Stimulated activated CD4-positive, alpha-beta T cell treated with anti-CD3 and anti-CD28 coated beads, Interleukin-15, amount 100 ng/mL, for 48 hours (primary cell): ENCODE measurements at regions not wholly inside any gene's neighbourhood (a gene's known extent, or its start where the extent isn't known, plus 50 kb on each side); places are given as distances from the start of the nearest gene placed in this dataset.

Experiments
- DNase-seq, 2 donors: peaks; one replicate each; pipeline ENCODE4 v3.0.0-alpha.2; 2020; ENCODE audit warnings: low read depth in 2 of 2

DNA sequence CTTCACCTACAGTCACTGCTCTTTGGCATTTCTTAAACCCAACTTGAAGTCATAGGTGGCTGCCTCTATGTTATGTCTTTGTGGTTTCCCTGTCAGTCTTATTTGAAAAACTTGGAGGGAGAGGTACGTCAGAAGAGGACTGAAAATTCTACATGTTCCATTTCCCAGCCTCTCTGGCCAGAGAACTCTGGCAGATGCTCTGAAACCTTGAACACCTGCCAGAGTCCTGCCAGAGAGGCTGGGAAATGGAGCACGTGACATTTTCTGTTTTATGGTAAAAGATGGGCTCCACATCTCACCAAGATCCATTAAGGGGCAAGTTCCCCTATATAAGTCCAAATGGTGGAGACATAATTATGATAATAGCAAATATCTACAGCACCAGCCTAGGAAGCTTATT, 99.5 kb downstream of the MAFB start:
- no peak for DNase-seq

DNA sequence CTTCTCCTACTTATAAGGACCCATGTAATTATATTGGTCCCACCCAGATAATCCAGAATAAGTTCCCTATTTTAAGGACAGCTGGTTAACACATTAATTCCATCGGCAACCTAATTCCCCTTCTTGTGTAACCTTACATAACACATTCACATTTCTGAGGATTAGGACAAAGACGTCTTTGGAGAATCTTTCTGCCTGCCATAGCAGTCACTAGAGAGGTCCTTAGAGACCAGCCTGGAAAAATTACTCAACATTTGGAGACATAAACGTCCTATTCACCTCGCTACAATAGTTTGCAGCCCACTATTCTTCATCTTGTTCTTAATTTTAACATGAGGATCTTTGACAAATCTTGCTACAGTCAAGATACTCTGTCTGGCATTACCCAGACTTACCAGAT, 100.1 kb downstream of the MAFB start:
- DNase-seq: no peak

DNA sequence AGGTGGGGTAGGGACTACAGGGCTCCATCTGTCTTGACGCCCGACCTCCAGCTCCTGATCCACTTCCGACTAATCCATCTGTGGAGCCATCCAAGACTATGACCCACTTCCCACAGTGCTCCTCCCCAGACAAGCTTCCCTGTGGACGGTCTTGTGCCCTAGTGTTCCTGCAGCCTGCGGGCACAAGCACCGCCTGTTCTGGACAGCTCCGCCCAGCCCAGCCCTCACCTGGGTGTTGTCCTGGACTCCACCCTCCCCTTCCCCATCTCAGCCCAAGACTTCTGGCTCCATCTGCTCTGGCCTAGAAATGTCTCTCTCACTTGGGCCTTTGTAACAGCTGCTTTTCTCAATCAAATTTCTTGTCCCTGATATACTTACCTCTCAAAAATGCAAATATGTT, 102.0 kb downstream of the MAFB start:
- DNase-seq: no peak

DNA sequence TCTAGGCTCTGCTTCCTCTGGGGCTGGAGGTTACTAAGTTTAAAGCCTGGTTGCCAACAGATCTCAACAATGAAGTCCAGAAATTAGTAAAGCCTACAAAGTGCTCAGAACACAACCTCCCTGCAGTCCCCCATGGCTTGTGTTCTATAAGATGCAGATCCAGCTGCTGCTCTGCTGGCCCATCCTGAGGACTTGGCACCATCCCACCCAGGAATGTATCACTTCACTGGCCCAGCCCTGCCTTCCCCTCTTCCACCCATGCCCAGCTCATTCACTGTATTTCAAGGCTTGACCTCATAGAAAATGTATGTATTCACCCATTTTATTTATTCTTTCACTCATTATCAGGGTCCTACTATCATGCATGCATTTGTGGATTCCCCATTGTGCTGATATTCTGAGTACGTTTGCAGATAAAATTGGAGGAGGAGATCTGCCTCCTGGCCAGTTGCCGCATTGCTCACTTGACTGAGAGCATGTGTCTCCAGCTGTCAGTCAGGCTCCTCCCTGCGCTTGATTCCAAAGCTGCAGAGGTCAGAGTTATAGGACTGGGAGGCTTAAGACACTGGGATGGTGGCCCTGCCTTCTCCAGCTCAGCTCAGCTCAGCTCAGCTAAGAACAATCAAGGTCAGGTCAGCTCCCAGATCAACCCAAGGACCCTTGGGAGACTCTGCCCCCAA, 104.8 kb downstream of the MAFB start:
- no peak for DNase-seq

DNA sequence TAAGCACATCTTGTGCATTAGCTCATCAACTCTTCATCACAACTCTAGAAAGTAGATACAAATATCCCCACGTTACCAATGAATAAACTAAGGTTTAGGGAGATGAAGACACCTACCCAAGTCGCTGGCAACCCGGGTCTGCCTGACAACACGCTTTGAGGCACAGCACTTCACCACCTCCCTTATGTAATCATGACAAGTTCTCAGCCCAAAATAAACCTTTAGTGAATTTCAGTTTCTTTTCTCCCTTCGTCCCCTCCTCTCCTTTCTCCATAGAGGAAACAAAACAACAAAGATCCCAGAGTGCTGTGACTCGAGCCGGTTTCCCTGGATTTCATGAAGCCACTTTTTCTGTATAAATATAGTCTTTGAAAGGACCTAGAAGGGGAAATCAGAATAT, 105.4 kb downstream of the MAFB start:
- no peak for DNase-seq

DNA sequence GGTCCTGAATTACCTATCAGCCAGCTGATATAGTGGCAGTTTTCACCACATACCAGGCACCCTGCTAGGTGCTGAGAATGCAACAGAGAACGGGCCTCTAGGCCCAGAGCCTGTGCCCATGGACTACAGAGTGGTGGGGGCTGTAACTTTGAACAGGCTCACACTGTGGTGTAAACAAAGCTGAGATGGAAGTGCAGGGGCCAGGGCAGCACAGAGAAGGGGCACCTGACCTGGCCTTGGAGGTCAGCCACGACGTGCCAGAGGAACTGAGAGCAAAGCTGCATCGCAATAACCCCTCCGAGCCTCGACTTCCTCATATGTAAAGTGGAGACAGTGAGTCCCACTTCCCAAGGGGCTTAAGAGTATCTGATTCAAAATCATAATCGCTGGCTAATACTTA, 105.8 kb downstream of the MAFB start:
- no peak for DNase-seq

DNA sequence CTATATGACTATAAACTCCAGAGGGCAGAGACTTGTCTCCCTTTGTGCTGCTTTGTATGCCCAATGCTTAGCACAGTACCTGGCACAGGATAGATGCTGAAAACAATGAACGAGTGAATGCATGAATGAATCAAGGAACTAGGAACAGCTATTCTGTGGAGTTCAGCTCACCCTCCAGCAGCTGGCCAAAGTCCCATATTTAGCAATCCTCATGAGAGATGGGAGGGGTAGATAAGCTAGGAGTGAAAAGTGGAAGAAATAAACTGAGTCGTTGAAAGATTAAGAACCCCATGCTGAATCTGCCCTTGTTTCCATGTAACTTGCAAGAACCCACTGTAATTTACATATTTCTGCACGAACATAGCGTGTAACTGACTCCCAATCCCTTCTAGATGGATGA, 106.5 kb downstream of the MAFB start:
- no peak for DNase-seq

DNA sequence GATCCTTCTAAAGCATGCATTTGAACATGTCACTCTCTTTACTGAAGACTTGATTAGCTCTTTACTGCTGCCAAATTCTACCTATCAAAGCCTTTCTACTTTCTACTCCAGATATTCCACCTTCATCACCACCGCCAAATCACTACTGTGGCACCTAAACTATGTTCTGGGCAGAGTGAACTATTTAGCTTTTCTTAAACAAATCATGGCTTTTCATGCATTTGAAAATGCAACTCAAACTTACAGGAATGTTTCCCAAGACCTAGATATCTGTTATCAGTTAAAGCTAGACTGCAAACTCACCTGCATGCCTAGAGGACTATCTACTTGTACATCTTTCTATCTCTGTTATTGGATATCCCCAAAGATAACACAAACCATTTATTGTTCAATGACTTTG, 109.3 kb downstream of the MAFB start:
- DNase-seq: no peak

DNA sequence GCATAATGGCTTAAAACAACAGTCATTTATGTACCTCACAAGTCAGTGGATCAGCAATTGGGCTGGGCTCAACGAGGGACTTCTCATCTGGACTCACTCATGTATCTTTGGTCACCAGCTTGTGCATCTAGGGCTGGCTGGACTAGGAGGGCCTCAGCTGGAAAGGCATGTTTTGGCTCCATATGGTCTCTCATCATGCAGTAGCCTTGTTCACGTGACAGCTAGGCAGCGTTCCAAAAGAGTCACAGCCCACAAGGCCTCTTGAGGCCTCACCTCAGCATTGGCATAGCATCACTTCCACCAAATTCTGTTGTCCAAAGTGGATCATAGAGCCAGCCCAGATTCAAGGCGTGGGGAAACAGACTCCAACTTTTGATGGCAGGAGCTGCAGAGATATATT, 110.1 kb downstream of the MAFB start:
- no peak for DNase-seq

DNA sequence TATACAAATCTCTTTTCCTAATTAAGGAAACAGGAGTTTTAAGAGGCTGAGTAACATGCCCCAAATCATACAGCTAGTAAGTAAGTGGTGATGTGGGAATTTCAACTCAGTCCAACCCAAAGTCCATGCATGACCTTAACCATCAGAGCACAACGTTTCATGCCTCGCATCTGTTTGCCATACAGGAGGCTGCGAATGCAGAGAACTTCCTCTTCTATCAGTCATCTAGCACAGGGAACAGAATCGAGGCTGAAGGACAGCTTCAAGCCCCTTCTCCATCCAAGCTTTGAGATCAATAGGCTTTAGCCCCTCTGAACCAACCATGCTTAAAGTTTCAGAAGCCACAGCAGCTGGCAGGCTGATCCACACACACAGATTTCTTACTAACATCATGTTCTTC, 113.2 kb downstream of the MAFB start:
- DNase-seq: no peak

DNA sequence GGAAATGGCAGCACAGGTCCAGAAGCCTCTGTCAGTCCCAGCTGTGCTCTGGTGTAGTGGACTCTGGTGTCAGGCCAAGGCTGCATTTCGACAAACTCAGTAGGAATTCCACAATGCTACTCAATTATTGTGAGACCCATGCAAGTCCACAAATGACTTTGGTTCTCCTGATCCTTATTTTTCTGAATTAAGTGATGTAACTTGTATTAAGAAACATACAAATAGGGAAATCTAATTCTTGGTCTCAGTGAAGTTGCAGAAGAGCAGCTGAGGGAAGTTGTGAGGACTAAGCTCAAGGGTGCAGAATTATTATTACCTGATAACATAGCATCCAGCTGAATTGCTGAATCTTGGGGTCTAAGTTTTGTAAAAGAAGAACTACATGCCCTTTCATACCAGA, 116.8 kb downstream of the MAFB start:
- DNase-seq: no peak

DNA sequence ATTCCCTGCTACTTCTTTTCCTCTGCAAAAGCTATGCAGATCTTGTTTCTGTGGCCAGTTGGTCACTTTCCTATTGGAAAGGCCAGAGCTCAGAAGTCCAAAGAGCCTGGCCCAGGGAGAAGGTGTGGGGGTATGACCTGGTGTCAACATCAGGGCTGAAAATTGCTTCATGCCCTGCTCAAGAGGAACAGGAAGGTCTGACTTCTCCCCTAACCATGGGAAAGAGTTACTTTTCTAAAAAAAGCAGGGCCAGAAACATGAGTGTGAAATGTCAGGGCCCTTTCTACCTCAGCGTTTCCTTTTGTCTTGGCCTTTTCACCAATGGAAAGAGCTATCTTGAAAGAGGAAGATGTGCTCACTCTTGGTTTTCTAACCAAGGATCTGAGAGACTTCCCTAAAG, 117.4 kb downstream of the MAFB start:
- DNase-seq: no peak

DNA sequence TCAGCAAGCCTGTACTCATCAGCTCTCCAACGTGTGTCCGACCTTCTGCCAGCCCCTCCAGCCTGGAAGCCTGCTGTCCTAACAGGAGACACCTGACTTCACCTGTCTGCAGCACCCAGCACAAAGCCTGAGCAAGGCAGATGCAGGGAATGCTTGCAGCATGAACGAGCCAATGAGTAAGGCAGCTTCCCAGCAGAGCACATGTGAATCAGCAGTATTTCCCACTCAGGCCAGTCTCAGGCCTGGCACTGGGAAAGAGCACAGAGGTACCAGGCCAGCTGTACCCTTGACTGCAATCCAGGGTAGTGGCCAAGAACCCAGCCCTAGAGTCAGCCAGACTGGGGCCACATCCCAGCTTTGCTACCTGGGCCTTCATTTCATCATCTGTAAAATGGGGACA, 120.8 kb downstream of the MAFB start:
- DNase-seq: no peak

DNA sequence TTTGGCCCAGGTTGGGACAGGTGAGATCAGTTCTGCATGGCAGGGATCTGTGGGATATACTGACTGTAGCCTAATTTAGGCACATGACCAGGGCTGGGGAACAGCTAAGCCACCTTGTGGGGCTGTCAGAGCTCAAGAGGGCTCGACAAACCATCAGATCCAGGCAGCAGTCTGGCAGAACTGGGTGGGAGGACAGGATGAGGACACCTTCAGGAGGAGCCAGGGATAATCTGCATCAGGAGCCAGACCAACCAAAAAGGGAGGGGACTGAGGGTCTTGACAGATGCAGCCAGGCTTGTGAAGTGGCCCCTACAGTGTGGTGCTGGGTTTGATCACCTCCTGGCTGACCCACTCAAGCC, 123.4 kb downstream of the MAFB start:
- no peak for DNase-seq

DNA sequence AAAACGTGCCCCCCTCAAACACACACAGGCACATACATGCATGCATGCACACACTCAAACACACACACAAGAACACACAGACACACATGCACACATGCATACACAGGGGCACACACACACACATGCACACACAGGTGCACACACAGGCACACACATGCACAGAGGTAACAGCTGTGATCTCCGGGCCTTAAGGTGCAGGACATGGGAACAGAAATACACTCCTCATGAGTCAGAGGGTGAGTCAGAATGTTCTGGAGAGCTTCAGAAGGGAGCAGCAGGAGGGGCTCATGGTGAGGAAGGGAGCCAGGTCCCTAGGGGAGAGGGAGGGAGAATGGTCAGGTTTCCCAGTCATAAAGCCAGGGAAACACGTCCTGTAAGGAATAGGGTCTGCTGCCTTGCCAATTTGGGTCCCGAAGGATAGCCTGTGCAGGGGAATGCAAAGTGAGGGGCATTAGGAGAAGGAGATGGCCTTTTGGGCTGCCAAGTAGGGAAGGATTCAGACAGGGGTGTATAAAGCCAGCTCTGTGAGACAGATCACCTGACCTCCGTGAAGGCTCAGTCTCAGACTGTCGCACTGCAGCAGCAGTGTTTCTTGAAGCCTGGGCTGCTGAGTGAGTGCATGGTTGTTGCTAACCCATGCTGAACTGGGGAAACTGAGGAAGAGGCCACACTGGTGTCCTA, 123.9 kb downstream of the MAFB start:
- no peak for DNase-seq

DNA sequence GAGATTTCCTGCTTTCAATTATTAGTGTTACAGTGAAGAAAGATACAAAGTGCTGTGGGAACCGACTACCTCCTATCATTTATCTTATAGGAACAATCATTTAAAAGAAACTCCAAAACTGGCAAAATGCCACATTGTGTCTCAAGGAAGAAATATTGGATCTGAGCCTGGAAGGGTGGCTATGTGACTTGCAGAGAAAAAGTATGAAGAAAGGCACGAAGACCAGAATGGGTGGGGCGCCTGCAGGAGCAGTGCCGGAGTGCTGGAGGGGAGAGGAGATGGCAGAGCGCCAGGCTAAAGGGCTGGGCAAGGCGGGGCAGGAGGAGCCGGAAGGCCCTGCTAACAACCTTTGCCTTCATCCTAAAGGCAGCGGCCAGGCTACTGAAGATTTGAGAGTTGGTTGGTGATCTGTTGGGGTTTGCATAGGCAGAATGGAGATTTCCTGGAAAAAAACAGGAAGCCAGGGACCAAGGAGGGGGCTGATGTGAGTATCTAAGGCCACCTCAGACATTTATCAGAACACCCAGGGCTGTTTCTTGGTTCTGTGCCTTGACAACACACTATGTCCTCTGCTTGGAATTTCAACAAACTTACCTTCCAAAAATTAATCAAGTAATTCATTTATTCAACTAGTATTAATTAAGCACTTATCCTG, 125.6 kb downstream of the MAFB start:
- no peak for DNase-seq

DNA sequence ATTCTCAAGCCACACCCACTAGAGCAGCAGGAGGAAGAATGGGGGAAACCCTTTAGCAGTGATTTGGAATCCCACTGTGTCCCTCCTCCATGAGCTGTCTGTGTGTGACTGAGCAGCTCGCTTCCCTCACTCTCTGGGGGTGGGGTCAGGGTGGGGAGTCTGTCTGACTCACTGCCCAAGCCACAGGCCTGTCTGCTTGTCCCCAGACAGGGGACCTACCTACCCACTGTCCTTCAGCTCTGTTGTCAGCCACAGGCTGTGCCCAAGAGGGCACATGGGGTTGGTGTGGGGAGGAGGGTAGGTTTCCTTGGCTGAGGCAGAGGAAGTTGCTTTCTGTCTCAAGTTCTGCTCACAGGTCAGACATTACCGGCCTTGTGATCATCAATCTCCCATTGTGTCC, 127.0 kb downstream of the MAFB start:
- no peak for DNase-seq

DNA sequence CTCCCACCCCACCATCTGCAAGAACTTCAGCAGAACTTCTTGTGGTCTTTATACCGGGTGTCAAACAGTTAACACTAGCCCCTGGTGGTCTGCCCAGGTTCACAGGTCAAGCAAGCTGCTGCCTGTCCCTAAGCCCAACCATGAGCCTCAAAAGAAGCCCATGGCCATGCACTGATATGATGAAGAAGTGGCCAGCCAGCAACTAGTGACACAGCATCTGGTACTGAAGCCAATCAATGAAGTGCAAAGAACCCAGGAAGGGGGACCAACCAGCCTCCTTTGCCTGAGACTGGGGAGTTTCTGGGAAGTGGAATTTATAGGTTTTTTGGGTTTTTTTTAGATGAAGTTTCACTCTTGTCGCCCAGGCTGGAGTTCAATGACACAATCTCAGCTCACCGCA, 127.8 kb downstream of the MAFB start:
- no peak for DNase-seq

DNA sequence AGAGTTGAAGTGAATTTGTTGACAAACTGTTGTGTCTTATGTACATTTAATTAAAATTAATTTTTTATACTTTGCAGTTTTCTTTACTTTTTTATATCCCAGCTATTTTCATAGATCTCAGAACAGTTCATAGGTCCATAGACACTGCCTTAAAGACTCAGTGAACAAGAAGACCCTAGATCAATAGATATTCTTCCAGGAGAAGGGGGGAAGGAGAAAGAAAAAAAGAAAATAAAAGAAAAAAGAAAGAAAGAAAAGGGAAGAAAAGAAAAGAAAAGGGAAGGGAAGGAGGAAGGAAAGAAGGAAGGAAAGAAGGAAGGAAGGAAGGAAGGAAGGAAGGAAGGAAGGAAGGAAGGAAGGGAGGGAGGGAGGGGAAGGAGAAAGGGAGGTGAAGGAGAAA, 130.8 kb downstream of the MAFB start:
- no peak for DNase-seq

DNA sequence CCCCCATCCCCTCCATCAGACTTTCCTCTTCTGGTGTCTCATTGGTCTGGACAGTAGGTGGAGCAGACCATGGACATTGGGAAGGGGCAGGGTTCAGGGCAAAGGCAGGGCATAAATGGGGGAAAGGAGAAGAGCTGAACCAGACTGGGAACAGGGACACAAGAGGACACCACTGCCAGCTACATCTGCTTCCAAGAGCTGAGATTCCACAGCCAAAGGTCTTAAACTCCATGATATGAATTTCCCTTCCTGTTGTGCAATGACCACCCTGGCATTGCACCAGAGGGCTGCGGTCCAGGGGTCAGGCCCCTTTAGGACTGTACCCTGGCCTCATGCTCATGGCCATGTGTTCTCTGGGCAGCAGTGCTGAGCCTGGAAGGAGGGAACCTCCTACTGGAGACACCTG, 137.9 kb downstream of the MAFB start:
- no peak for DNase-seq

DNA sequence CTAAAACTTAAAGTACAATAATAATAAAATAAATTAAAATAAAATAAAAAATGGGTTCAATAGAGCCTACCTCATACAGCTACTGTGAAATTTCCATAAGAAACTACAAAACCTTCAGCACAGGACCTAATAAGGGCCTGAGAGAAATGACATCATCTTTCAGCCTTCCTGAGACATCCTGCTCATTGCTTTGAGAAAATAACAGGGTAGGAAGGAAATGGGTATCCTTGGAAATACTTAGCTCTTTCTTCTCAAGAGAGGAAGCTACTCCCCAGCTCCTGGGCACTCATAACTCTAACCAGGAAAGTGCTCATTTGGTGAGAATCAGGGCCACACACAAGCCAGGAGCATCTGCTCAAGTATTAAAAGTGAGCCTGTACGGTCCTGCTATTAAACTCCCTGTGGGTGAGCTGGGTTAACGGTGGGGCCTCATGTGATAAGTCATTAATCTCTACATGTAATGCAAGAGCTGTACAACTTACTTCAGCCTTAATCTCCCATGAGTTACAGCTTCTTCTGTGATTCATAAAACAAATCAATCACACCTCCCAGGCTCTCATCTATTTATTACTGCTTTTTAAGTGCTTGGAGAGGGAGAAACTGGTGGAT, 141.4 kb downstream of the MAFB start:
- no peak for DNase-seq

DNA sequence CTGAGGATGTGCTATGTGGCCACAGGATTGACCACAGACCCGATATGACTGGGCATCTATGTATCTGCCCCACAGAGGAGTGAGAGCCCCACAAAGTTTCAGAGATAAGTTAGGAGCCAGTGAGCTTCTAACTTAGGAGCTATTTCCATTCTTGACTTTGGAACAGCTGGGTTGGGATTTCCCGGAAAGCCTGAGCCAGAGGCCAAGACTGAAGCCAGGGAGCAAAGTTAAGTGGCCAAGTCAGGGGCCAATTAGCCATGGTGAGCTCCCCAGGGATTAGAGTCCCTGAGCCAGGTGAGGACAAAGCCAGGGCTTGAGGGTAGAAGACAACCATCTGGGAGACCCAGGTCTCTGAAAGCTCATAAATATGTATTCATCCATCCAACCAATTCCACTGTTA, 143.6 kb downstream of the MAFB start:
- no peak for DNase-seq

DNA sequence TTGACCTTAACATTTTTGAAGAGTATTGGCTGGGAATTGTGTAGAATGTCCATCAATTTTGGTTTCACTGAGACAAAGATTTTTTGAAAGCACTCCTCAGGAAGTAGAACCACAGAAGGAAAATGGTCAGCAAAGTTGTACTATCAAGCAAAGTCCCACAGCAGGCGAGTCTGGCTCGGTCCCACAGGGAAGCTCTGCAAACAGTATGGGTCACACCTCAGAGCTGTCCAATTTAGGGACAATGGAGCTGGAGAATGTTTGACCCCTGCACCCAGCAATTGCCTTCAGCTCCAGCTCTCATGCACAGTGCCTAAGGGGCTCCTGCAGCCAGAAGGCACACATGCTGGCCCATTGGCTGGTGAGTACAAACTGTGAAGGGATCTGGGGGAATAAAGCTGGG, 147.0 kb downstream of the MAFB start:
- DNase-seq: no peak
